Gastroesophageal sphincter (tissue), 3 donors: ENCODE measurements at regions not wholly inside any gene's neighbourhood (a gene's known extent, or its start where the extent isn't known, plus 50 kb on each side); places are given as distances from the start of the nearest gene placed in this dataset.

ENCODE experiments used
- CTCF ChIP-seq, 4 experiments: fragments of 200-600 bp in 2 of 4; fragments of 450-650 bp in 2 of 4; sonication (generic) in 1 of 4; IDR thresholded peaks; one replicate each; pipeline ENCODE4 v1.5.1; 2017 to 2019; ENCODE audit warnings: antibody characterized with exemption in 4 of 4, mild to moderate bottlenecking in 2 of 4, moderate library complexity in 2 of 4
- EP300 ChIP-seq: sonication (generic); formaldehyde crosslinking; IDR thresholded peaks from one replicate; pipeline ENCODE4 v1.6.1; 2017; ENCODE audit warnings: antibody characterized with exemption, mild to moderate bottlenecking
- POLR2AphosphoS5 ChIP-seq: sonication (generic); formaldehyde crosslinking; IDR thresholded peaks from one replicate; pipeline ENCODE4 v1.6.1; 2017; ENCODE audit warnings: antibody characterized with exemption

GRCh38 chr5:36768450-36768849, 108.1 kb upstream of the NIPBL start:
- TF ChIP-seq CTCF (IDR thresholded peaks at IDR 0.05) (no peak), POLR2AphosphoS5 (no peak), EP300 (no peak)
